GM19438 (cell line): ENCODE measurements at regions not wholly inside any gene's neighbourhood (a gene's known extent, or its start where the extent isn't known, plus 50 kb on each side); places are given as distances from the start of the nearest gene placed in this dataset.

ENCODE experiments used
- ATAC-seq: cut with Tn5 transposase; IDR thresholded peaks from one replicate; pipeline ENCODE4 v1.9.1; 2021; ENCODE audit warnings: low read depth; ENCODE audit not compliant: unreplicated experiment

- ATAC-seq, result no peak
Measured at GRCh38 chr4:117425636-117426035, 340.3 kb upstream of the TRAM1L1 start.

- ATAC-seq, result no peak
Measured at GRCh38 chr4:117428536-117428935, 343.2 kb upstream of the TRAM1L1 start.

GRCh38 chr4:117429061-117429460 is 343.7 kb upstream of the TRAM1L1 start:
- no peak for ATAC-seq

GRCh38 chr4:117429506-117429905 is 344.1 kb upstream of the TRAM1L1 start:
- ATAC-seq, result no peak

- ATAC-seq, result no peak
Measured at GRCh38 chr4:117434424-117434823, 349.0 kb upstream of the TRAM1L1 start.

- no peak for ATAC-seq
Measured at GRCh38 chr4:117447925-117448324, 362.5 kb upstream of the TRAM1L1 start.

GRCh38 chr4:117455088-117455487 is 369.7 kb upstream of the TRAM1L1 start:
- ATAC-seq, result no peak

- ATAC-seq, result no peak
Measured at GRCh38 chr4:117466388-117466787, 381.0 kb upstream of the TRAM1L1 start.

GRCh38 chr4:117467404-117467803 is 382.0 kb upstream of the TRAM1L1 start:
- no peak for ATAC-seq

- no peak for ATAC-seq
Measured at GRCh38 chr4:117474987-117475386, 389.6 kb upstream of the TRAM1L1 start.

- ATAC-seq, result no peak
Measured at GRCh38 chr4:117477925-117478324, 392.5 kb upstream of the TRAM1L1 start.

- ATAC-seq, result no peak
Measured at GRCh38 chr4:117478702-117479101, 393.3 kb upstream of the TRAM1L1 start.

GRCh38 chr4:117479673-117480072 is 394.3 kb upstream of the TRAM1L1 start:
- ATAC-seq, result no peak

- ATAC-seq, result no peak
Measured at GRCh38 chr4:117481742-117482141, 396.4 kb upstream of the TRAM1L1 start.

- no peak for ATAC-seq
Measured at GRCh38 chr4:117488692-117489091, 403.3 kb upstream of the TRAM1L1 start.

- no peak for ATAC-seq
Measured at GRCh38 chr4:117489107-117489506, 403.7 kb upstream of the TRAM1L1 start.

GRCh38 chr4:117491516-117491915 is 406.1 kb upstream of the TRAM1L1 start:
- ATAC-seq, result no peak

GRCh38 chr4:117495802-117496201 is 410.4 kb upstream of the TRAM1L1 start:
- ATAC-seq, result no peak

GRCh38 chr4:117512414-117512813 is 427.0 kb upstream of the TRAM1L1 start:
- ATAC-seq, result no peak

GRCh38 chr4:117514391-117515175 is 429.2 kb upstream of the TRAM1L1 start:
- no peak for ATAC-seq

GRCh38 chr4:117515921-117516320 is 430.5 kb upstream of the TRAM1L1 start:
- no peak for ATAC-seq

GRCh38 chr4:117527601-117528000 is 442.2 kb upstream of the TRAM1L1 start:
- ATAC-seq, result no peak

GRCh38 chr4:117529401-117529800 is 444.0 kb upstream of the TRAM1L1 start:
- no peak for ATAC-seq
